ENCODE measurements at regions not wholly inside any gene's neighbourhood (a gene's known extent, or its start where the extent isn't known, plus 50 kb on each side); places are given as distances from the start of the nearest gene placed in this dataset.

DNA sequence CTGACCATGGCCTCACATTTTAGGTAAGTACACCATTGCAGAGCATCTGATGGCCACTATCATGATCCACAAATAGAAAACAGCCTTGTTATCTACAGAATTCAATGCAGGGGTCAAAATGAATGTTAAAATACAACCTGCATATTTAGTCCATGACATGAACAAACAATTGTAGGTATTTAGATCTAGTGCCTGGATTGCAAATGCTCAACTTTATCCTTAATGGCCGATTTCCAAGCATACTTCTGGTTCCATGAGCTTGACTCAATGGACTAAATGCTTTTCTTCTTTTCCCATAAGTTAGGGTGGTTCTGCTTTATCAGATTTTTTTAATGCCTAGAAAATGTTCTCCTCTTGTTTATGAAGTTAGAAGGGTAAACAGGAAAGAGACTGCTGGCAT lies 139.2 kb upstream of the TTC29 start:
- TF ChIP-seq, protein P1, sequence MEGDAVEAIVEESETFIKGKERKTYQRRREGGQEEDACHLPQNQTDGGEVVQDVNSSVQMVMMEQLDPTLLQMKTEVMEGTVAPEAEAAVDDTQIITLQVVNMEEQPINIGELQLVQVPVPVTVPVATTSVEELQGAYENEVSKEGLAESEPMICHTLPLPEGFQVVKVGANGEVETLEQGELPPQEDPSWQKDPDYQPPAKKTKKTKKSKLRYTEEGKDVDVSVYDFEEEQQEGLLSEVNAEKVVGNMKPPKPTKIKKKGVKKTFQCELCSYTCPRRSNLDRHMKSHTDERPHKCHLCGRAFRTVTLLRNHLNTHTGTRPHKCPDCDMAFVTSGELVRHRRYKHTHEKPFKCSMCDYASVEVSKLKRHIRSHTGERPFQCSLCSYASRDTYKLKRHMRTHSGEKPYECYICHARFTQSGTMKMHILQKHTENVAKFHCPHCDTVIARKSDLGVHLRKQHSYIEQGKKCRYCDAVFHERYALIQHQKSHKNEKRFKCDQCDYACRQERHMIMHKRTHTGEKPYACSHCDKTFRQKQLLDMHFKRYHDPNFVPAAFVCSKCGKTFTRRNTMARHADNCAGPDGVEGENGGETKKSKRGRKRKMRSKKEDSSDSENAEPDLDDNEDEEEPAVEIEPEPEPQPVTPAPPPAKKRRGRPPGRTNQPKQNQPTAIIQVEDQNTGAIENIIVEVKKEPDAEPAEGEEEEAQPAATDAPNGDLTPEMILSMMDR (IDR thresholded peaks at IDR 0.05; ENCODE audit: low read depth, low read length), result no peak
- TF ChIP-seq EZH2phosphoT487 (IDR thresholded peaks at IDR 0.05; ENCODE audit: low read depth), result no peak
